Loucy (cell line): ENCODE measurements at regions not wholly inside any gene's neighbourhood (a gene's known extent, or its start where the extent isn't known, plus 50 kb on each side); places are given as distances from the start of the nearest gene placed in this dataset.

Experiments
- EZH2phosphoT487 ChIP-seq: fragments of 200-600 bp; IDR thresholded peaks from 2 replicates; pipeline ENCODE4 v1.6.1; 2018; ENCODE audit warnings: antibody characterized with exemption, mild to moderate bottlenecking, moderate library complexity, borderline replicate concordance
- TF ChIP-seq, protein P1 (sequence below): fragments of 200-600 bp; sonication (generic); conservative IDR thresholded peaks from 2 replicates; pipeline ENCODE4 v1.5.1; 2014; ENCODE audit warnings: mild to moderate bottlenecking, antibody characterized with exemption, low read length

DNA sequence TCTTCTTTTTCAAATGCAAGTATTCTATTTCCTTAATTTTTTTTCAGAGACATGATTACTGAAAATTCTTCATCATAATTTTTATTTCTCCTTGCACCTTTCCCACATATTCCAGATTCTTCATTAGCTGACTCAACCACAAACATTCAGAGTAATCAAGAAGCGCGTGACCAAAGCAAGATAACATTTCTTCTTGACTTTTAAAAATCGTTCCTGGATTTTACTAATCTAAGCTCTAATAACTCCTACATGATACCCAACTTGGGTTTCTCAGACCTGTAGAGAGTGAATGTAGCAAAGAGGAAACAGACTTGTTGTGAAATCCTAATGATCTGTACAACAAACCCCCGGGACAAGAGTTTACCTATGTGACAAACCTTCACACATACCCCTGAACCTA is 615.0 kb downstream of the TMA16 start:
- TF ChIP-seq, protein P1, sequence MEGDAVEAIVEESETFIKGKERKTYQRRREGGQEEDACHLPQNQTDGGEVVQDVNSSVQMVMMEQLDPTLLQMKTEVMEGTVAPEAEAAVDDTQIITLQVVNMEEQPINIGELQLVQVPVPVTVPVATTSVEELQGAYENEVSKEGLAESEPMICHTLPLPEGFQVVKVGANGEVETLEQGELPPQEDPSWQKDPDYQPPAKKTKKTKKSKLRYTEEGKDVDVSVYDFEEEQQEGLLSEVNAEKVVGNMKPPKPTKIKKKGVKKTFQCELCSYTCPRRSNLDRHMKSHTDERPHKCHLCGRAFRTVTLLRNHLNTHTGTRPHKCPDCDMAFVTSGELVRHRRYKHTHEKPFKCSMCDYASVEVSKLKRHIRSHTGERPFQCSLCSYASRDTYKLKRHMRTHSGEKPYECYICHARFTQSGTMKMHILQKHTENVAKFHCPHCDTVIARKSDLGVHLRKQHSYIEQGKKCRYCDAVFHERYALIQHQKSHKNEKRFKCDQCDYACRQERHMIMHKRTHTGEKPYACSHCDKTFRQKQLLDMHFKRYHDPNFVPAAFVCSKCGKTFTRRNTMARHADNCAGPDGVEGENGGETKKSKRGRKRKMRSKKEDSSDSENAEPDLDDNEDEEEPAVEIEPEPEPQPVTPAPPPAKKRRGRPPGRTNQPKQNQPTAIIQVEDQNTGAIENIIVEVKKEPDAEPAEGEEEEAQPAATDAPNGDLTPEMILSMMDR, result no peak
- no peak for TF ChIP-seq EZH2phosphoT487
